ENCODE measurements at regions not wholly inside any gene's neighbourhood (a gene's known extent, or its start where the extent isn't known, plus 50 kb on each side); places are given as distances from the start of the nearest gene placed in this dataset.
A peak's percentile ranks its signal among the peaks of the same experiment; 100 is the strongest.

GRCh38 chr17:53137869-53138268 lies 684.9 kb upstream of the KIF2B start:
- Histone ChIP-seq H3K79me2 (ENCODE audit: control insufficient read depth, insufficient read depth, low read length) (no peaks in the 10 kb centered on the region), H4K20me1 (replicated peaks; ENCODE audit: control insufficient read depth, extremely low read depth, insufficient read depth, low read length) (no peaks in the 10 kb centered on the region), H3K4me1 (ENCODE audit: control insufficient read depth, extremely low read depth, insufficient read depth, low read length) (peaks cover 3% of the 10 kb centered on the region), H3K27me3 (ENCODE audit: control insufficient read depth in 2 of 2, insufficient read depth in 2 of 2, low read length in 2 of 2) (no peaks in the 10 kb centered on the region), H3K4me2 (ENCODE audit: insufficient read depth, low read length) (no peak overlapping the region), H2AFZ (ENCODE audit: low read depth, low read length) (no peak overlapping the region), H3K9ac (replicated peaks; ENCODE audit: extremely low read depth, insufficient read depth, low read length) (no peak overlapping the region), H3K9me3 (replicated peaks; ENCODE audit: control insufficient read depth, insufficient read depth, low read length) (no peaks in the 10 kb centered on the region), H3K36me3 (ENCODE audit: control insufficient read depth in 2 of 2, extremely low read depth in 1 of 2, insufficient read depth in 2 of 2, low read length in 2 of 2) (no peaks in the 10 kb centered on the region), H3K27ac (ENCODE audit: insufficient read depth, low read depth, low read length) (no peak overlapping the region), H3K4me3 (replicated peaks in 1 of 3; ENCODE audit: insufficient read depth in 1 of 3, low read depth in 1 of 3, low read length in 3 of 3) (no peak overlapping the region), H3K9me1 (replicated peaks; ENCODE audit: control insufficient read depth, extremely low read depth, insufficient read depth, low read length) (no peaks in the 10 kb centered on the region)
- intact Hi-C loops (cut with micrococcal nuclease) (loop anchor here (2.0 kb wide), 1 partner anchor 97 kb away; no protein-coding TSS in a partner anchor), dilution Hi-C loops (cut with MboI; ENCODE audit: extremely low pct_ligation_motif_present, low sequenced_read_pairs) (no loop called here)
- FAIRE-seq (no peak), DNase-seq (ENCODE audit: low read depth, low spot score) (peak; percentile 73)
- ChIA-PET POLR2A (no interaction called here), CTCF (no interaction called here)
- TF ChIP-seq CTCF (IDR thresholded peaks at IDR 0.05; ENCODE audit: extremely low read depth in 1 of 2, insufficient read depth in 1 of 2, low read depth in 1 of 2, low read length in 2 of 2) (no peak), GATA2 (IDR thresholded peaks at IDR 0.05; ENCODE audit: insufficient read depth, insufficient read length, low read depth, low read length) (no peak), FOS (IDR thresholded peaks at IDR 0.05; ENCODE audit: borderline replicate concordance, insufficient read depth, low read length) (no peak), POLR2A (IDR thresholded peaks at IDR 0.05; ENCODE audit: low read depth, low read length) (no peak)
- no TSS peak for BruUV-seq (replicated peaks)

GRCh38 chr17:53135969-53136368 lies 686.8 kb upstream of the KIF2B start:
- no TSS peak for BruUV-seq (replicated peaks)
- H3K4me1 ChIP-seq (ENCODE audit: control insufficient read depth, extremely low read depth, insufficient read depth, low read length): peaks cover 3% of the 10 kb centered on the region
- H2AFZ ChIP-seq (ENCODE audit: low read depth, low read length): peak overlapping the region; percentile 33
- peak; percentile 15 for FAIRE-seq
- no peak overlapping the region for H3K27ac ChIP-seq (ENCODE audit: insufficient read depth, low read depth, low read length)
- H4K20me1 ChIP-seq (replicated peaks; ENCODE audit: control insufficient read depth, extremely low read depth, insufficient read depth, low read length): no peaks in the 10 kb centered on the region
- H3K36me3 ChIP-seq (ENCODE audit: control insufficient read depth in 2 of 2, extremely low read depth in 1 of 2, insufficient read depth in 2 of 2, low read length in 2 of 2): no peaks in the 10 kb centered on the region
- H3K9me1 ChIP-seq (replicated peaks; ENCODE audit: control insufficient read depth, extremely low read depth, insufficient read depth, low read length): no peaks in the 10 kb centered on the region
- no peak overlapping the region for H3K9ac ChIP-seq (replicated peaks; ENCODE audit: extremely low read depth, insufficient read depth, low read length)
- no peaks in the 10 kb centered on the region for H3K79me2 ChIP-seq (ENCODE audit: control insufficient read depth, insufficient read depth, low read length)
- CTCF ChIA-PET: no interaction called here
- no peaks in the 10 kb centered on the region for H3K9me3 ChIP-seq (replicated peaks; ENCODE audit: control insufficient read depth, insufficient read depth, low read length)
- DNase-seq (ENCODE audit: low read depth, low spot score): no peak
- dilution Hi-C loops (cut with MboI; ENCODE audit: extremely low pct_ligation_motif_present, low sequenced_read_pairs) (no loop called here), intact Hi-C loops (cut with micrococcal nuclease) (loop anchor here (2.0 kb wide), 1 partner anchor 95 kb away; no protein-coding TSS in a partner anchor)
- no peak for TF ChIP-seq POLR2AphosphoS5 (IDR thresholded peaks at IDR 0.05; ENCODE audit: insufficient read depth, low read depth, low read length)
- TF ChIP-seq FOS (IDR thresholded peaks at IDR 0.05; ENCODE audit: borderline replicate concordance, insufficient read depth, low read length): no peak
- no peak for TF ChIP-seq MAX (IDR thresholded peaks at IDR 0.05; ENCODE audit: insufficient read depth, insufficient read length)
- no peak for TF ChIP-seq JUN (IDR thresholded peaks at IDR 0.05; ENCODE audit: borderline replicate concordance, insufficient read depth, insufficient read length, low read depth)
- no peak for TF ChIP-seq CTCF (IDR thresholded peaks at IDR 0.05; ENCODE audit: extremely low read depth in 1 of 2, insufficient read depth in 1 of 2, low read depth in 1 of 2, low read length in 2 of 2)
- no peak for TF ChIP-seq MYC (IDR thresholded peaks at IDR 0.05; ENCODE audit: low read depth, low read length)
- no peak for TF ChIP-seq POLR2A (IDR thresholded peaks at IDR 0.05; ENCODE audit: low read depth, low read length)
- TF ChIP-seq GATA2 (IDR thresholded peaks at IDR 0.05; ENCODE audit: insufficient read depth, insufficient read length, low read depth, low read length): no peak
- no peak for TF ChIP-seq EZH2 (IDR thresholded peaks at IDR 0.05; ENCODE audit: borderline replicate concordance, low read depth, low read length, severe bottlenecking)
- H3K27me3 ChIP-seq (ENCODE audit: control insufficient read depth in 2 of 2, insufficient read depth in 2 of 2, low read length in 2 of 2): no peaks in the 10 kb centered on the region
- POLR2A ChIA-PET: no interaction called here
- H3K4me3 ChIP-seq (replicated peaks in 1 of 3; ENCODE audit: insufficient read depth in 1 of 3, low read depth in 1 of 3, low read length in 3 of 3): no peak overlapping the region
- H3K4me2 ChIP-seq (ENCODE audit: insufficient read depth, low read length): no peak overlapping the region
